NCI-H524 treated with DMSO at 0.1 percent for 48 hours (cell line): ENCODE measurements at regions not wholly inside any gene's neighbourhood (a gene's known extent, or its start where the extent isn't known, plus 50 kb on each side); places are given as distances from the start of the nearest gene placed in this dataset.
"Not testable (repeated sequence)": the region's sequence is repeated elsewhere in the genome, so short reads cannot be mapped to it uniquely, and the experiment has no call there.

Source experiments
- DNase-seq: peaks from one replicate; lab custom pipeline; 2025; lab: John Stamatoyannopoulos, UW

DNA sequence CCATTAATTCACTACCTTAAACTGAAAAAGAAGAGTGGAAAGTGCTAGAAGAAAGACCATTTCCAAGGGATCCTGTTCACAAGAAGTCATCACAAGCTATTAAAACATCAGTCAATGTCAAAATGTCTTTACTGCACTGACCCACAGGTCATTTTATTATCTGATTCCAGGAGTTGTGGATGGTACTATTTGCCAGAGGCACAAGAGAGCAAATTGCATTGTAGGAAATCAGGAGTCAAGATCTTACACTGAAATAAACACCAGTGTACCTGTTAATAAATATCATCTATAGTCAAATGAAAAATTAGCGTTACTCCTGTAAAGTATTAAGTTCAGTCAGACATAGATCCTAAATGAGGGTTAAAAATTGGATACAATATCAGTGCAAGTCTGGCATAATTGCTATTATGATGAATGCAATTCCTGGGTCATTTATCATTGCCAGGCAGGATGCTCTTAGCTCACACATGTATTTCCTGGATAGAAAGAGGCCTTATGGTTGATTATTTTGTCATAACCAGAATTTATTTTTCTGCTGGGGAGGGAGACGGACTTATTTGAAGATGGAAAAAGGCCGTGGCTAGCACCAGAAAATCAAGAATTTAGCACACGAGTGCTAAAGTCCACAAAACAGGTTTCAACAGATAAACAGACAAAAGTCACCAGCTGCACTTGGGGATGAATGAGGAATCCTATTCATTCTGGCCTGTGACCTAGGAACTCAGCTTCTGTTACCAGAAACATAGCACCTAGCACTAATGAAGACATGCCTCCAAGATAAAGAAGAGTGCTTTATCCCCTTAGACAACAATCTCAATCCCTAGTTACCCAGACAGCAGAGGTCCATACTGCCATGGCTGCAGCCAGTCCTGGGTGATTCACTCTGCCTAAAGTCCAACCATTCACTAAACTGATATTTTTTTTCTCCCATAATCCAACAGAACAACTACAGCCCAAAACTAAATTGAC is 683.1 kb upstream of the POM121L12 start:
- DNase-seq = no peak

GRCh38 chr7:52344015-52344414 is 691.4 kb upstream of the POM121L12 start:
- DNase-seq = no peak

GRCh38 chr7:52340067-52340466 is 695.4 kb upstream of the POM121L12 start:
- no peak for DNase-seq

- DNase-seq = not testable (repeated sequence)
Observed at GRCh38 chr7:52328328-52328727, 707.1 kb upstream of the POM121L12 start.

DNA sequence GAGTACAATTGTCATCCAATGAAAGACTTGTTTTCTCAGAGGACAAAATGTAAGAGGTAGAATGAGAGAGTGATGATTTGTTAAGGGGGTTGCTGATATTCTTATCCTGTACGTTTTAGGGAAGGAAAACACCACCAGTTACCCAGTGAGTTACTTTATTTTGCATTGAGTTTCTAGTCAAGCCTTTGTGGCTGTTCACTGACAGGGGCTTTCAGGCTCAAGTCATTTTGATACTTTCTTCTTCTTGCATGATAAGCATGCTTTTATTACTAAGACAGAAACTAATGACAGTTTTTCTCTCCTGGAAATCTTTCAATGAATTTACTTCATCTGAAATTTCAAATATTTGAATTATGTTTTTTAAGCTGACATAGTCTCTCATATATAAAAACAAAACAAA is 710.2 kb upstream of the POM121L12 start:
- DNase-seq = no peak

- DNase-seq = no peak
Observed at GRCh38 chr7:52323202-52323746, 712.2 kb upstream of the POM121L12 start.

DNA sequence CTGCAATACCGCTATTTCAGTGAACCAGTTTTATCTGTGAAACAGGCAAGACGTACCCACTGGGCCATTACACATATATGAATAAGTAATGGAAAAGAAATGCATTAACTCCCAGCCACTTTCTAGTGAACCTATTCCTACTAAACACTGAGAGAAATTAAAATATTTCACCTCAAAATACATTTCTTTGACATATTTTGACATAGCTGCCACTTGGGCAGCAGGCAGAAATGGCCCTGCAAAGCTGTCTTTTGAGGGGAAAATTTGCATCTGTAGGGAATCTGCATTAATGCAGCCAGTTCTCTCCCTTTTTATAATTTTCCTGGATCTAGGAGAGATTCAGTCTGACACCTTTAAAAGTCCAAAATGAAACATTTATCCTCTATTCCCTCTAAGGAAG is 714.8 kb upstream of the POM121L12 start:
- no peak for DNase-seq

DNA sequence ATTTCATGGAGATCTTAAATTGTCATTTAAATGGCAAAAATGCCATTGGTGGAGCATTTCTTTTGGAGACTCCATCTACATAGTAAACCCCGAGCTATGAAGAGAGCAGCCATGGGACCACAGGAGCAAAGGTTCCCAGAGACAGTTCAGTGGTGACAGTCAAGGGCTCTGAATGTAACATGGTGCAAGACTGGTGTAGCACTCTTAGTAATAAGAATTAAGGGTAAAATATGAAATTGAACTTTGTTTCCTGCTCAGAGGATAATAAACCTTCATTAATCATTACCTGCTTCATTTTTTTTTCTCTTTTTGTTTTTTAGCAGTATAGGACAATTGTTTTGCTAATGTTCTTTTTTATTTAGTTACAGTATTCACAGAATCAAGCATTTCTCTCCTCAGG is 717.5 kb upstream of the POM121L12 start:
- DNase-seq = no peak

GRCh38 chr7:52311886-52312285 is 723.5 kb upstream of the POM121L12 start:
- DNase-seq = no peak

GRCh38 chr7:52309631-52310030 is 725.8 kb upstream of the POM121L12 start:
- DNase-seq = no peak

- DNase-seq = no peak
Observed at GRCh38 chr7:52302765-52303520, 732.5 kb upstream of the POM121L12 start.

DNA sequence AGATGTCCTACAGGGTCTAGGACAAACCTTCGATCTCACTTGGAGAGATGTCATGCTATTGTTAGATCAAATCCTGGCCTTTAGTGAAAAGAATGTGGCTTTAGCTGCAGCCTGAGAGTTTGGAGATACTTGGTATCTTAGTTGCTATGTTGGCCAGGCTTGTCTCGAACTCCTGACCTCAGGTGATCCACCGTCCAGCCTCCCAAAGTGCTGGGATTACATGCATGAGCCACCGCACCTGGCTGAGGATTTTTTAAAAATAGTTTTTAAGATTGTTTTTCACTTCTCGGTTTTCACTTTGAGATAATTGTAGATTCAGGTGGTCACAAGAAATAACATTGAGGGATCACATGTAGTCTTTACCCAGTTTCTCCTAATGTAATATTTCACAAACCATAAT is 738.3 kb upstream of the POM121L12 start:
- DNase-seq = no peak

- no peak for DNase-seq
Observed at GRCh38 chr7:52294942-52295341, 740.5 kb upstream of the POM121L12 start.

- DNase-seq = no peak
Observed at GRCh38 chr7:52289247-52289646, 746.2 kb upstream of the POM121L12 start.

GRCh38 chr7:52287698-52288097 is 747.7 kb upstream of the POM121L12 start:
- DNase-seq = no peak

DNA sequence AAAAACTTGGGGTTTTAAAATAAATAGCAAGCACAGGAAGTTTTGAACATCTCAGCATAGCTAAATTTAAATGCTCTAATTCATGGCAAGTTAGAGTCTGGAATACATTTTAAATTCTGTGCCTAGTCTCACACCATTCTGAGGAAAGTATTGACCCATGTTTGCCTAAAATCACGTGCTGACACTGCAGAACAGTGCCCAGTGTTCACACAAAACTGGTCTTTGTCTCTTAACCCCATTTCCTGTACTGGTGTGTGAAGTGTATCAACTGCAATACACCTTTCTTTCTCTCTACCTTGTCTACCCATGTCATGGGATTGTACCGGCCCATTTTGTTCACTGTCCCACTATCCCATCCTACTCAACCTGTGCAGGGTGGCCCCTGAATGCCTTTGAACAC is 749.7 kb upstream of the POM121L12 start:
- DNase-seq = no peak

- DNase-seq = no peak
Observed at GRCh38 chr7:52283335-52283734, 752.1 kb upstream of the POM121L12 start.

- DNase-seq = no peak
Observed at GRCh38 chr7:52273685-52274610, 761.5 kb upstream of the POM121L12 start.

- DNase-seq = no peak
Observed at GRCh38 chr7:52271703-52272102, 763.7 kb upstream of the POM121L12 start.

- no peak for DNase-seq
Observed at GRCh38 chr7:52270301-52270700, 765.1 kb upstream of the POM121L12 start.

- DNase-seq = no peak
Observed at GRCh38 chr7:52269669-52270068, 765.8 kb upstream of the POM121L12 start.

GRCh38 chr7:52261057-52261456 is 774.4 kb upstream of the POM121L12 start:
- no peak for DNase-seq
